HPDE6-E6E7 (cell line): ENCODE measurements at regions not wholly inside any gene's neighbourhood (a gene's known extent, or its start where the extent isn't known, plus 50 kb on each side); places are given as distances from the start of the nearest gene placed in this dataset.

Experiments
- DNase-seq: peaks from one replicate; pipeline ENCODE4 v3.0.0; 2011; ENCODE audit warnings: missing footprints; ENCODE audit errors: extremely low spot score

- no peak for DNase-seq
These were observed 315.0 kb upstream of the NR3C2 start for GRCh38 chr4:148757171-148757570.

DNA sequence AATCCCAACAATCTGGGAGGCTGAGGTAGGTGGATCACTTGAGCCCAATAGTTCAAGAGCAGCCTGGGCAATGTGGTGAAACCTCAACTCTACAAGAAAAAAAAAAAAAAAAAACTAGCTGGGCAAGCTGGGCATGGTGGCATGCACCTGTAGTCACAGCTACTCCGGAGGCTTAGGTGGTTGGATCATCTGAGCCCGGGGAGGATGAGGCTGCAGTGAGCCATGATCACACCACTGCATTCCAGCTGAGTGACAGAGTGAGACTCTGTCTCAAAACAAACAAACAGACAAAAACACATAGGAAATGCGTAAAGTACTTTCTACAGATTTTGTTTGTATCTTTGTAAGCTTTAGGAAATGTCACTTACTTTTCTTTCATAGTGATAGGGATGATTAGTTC, 307.2 kb upstream of the NR3C2 start:
- DNase-seq, result no peak

DNA sequence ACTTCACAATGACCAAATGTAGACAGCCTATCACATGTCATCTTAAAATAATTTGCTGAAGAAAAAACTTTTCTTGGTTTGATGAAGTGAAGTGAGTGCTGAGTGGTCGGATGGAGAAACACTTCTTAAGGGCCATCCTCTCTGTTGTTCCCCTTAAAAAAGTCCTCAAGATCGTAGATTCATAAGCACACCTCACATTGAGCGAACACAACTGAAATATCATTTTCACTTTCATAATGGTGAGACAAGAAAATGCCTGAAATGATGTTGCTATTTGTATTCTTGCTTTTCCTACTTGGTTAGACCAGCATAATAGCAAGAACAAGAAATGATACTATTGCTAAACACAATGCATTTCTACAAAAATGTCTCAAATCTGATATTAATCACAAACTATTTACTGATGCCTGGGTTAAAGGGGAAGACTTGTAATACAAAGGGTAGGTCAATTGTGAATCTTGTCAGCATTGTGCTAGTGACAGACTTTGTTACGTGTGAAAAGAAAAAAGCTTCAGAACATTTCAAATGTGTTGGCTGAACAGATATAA, 305.6 kb upstream of the NR3C2 start:
- no peak for DNase-seq

- peak; percentile 6 for DNase-seq
These were observed 298.5 kb upstream of the NR3C2 start for GRCh38 chr4:148740701-148741100.

GRCh38 chr4:148737061-148737770, 295.0 kb upstream of the NR3C2 start:
- DNase-seq, result no peak

DNA sequence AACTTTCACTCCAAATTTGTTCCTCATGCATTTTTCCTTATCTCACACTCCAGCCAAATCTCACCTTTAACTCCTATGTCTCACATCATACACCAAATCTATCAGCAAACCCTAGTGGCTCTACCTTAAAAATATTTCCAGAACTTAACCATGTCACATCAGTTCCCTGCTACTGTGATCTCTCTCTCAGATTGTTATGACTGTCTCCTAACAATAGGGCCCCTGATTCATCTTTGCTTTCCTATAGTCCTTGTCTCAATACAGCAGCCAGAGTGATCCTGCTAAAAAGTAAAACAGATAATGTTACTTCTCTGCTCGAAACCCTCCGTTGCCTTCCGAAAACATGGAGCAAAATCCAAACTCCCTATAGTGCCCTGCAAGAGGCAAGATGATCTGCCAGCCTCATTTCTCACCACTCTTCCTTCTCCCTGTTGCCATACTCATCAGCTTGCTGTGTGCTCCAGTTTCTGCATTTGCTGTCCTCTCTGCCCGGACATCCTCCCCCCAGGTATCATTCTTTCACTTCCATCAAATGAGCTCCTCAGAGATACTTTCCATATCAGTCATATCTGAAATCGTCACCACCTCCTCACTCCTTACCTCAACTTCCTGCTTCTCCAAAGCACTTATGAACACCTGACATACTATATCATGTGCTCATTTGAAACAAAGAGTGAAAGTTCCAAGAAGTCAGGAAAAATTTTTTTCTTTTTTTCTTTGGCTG, 293.4 kb upstream of the NR3C2 start:
- DNase-seq, result no peak

- DNase-seq, result no peak
These were observed 288.6 kb upstream of the NR3C2 start for GRCh38 chr4:148730766-148731165.

DNA sequence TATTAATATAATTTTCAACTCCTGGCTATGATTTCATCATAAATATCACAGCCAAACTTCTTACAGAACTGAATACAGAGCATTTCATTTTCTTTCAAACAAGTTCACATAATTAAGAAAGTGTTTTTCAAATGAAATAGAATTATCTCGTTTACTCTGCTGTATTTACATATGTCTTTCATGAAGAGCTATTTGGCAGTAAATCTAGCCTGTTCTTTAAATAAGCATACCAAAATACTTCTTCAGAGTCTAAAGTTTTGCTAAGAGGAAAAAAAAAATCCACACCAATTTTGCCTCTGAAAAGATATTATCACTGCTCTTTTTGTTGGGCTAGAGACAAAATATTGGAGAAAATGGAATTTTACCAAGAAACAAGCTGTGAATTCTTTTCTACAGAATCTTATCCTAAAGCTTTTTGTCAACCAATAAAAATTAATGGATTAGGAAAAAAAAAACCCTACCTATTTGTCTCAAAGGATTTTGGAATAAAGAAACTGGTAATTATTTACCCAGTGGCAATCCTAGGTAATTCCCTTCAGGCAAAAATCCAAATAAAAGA, 287.9 kb upstream of the NR3C2 start:
- no peak for DNase-seq

DNA sequence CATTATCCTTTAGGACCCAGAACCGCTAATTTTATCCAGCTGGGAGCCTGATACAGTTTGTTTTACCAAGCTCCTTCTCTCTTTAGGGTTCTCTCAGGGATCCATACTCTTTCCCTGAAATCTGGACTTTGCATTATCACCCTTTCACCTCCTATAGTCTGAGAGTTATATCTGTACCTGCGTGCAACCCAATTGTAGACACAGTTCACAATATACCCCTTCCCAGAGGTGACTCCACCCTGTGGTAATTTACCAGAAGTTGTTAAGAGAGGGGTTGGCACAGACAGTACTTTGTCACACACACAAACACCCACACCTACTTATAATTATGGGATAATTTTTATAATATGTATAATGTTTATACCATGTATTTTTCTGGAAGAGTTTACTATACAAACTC, 275.8 kb upstream of the NR3C2 start:
- DNase-seq, result no peak

DNA sequence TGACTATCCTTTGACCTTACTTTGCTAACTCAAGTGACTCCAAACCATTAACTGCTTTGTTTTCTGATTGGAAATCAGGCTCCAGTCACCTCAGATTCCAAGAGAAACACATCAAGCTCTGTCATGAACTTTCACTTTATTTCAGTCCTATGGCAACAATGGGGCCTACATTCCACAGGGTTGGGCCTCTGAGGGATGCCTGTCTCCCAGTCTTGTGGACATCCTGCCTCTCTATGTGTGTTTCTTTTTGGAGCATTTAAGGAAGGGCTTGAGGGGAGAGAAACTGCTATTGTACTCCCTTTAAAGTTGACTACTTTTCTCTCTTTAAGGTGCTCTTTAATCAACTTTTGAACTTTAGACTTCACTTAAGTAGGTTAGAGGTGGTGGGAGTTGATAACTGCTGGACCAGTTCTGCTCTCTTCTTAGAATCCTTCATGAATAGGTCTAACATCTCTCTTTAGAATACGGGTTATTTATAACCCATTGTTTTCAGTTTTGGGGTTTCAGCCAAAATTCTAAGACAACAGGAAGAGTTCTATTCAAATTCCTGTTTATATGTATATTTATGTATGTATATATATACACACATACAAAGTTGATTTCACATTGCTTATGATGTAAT, 274.3 kb upstream of the NR3C2 start:
- DNase-seq, result no peak

DNA sequence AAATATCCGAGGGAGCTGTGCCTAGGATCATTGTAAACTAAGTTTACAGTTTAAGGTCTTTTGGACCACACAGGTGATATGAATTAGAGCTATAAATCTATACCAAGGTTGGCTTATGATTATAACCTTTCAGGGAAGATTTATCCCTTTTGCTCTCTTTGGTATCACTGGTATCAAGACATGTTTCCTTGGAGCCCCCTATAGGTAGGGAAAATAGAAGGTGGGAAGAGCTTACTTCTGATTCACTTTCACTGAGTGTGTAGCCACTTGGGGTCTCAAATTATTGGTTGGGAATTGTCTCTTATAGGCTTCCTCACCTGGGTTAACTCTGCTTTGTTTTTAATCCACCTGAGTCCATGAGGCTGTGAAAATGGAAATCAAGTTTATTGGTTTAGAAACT, 262.1 kb upstream of the NR3C2 start:
- no peak for DNase-seq

DNA sequence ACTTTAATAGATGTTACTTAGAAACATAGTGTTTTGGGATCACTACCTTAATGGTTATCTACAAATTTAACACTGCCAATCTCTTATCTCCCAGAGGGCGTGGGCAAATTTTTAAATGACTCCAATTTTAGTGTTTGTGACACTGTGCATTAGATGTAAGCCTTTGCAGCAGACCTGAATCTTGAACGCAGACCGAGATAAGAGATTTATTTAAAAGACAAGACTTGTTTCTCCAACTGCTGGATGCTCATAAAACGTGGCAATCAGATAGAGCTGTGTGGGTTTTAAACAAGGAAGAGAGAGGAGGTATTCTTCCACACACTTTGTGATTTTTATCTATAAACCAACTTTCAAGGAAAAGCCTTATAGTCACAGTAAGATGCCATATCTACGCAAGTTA, 252.5 kb upstream of the NR3C2 start:
- DNase-seq, result no peak

DNA sequence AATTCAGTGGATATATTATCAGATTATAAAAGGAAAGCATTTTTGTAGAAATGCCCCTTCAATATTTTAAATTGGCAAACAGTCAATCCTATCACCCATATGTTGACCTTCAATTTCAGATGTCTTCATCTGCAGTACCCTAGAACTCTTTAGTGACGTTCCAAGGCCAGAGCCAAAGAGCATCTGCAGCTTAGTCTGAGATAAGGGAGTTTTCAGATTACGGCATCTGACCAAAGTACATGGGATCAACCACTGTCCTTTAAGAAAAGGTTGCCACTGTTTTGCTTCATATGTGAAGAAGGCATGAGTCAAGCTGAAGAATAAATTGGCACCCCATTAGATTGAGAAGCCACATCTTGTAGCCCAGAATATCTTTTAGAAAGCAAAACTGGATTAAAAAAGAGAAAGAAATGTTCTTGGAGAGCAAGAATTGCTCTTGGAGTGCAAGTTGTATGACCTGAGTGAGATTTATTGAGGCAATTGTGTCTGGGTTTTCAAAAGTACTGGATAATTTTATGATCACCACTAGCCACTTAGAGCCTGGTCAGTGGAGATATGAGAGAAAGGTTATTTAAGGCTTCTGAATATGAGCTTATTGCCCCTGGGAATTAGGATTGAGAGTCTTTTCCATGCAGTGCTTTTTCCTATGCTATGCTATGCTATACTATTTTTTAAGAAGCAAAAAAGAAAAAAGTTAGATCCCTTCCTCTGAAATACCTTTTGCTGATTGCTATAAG, 251.9 kb upstream of the NR3C2 start:
- DNase-seq, result no peak

DNA sequence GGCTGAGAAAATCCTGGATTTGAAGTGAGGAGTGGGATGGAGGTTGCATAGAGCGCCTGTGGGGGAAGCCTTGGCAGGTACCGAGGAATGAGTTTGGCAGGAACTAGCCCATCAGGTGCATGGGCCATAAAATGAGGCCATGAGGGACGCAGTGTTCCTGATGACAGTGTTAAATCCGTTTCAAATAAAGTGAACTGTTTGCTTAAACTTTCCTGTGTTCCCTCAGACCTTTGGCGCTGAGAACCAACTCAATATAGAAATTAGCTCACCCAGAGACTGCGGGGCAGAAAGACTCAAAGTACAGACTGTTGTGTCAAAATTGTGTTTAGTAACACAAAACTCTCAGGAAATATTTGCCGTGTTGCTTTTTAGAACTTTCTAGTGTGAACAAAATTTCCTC, 250.0 kb upstream of the NR3C2 start:
- no peak for DNase-seq

DNA sequence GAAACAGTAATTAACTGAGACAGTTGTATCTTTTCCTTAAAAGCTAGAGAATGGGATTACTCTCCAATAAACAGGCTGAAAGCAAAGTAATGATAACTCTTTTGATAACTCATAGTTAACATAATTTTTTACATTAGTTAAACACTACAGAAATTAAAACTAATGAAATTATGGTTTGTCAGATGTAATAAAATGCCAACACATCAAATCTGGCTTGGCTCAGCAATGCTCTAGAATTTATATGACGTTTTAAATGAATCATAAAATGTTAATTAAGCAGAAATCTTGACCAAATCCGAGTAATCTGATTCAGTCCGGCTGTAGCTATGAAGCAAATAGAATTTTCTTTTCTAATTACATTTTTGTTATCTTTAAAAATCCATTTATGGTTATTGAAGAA, 244.2 kb upstream of the NR3C2 start:
- no peak for DNase-seq

DNA sequence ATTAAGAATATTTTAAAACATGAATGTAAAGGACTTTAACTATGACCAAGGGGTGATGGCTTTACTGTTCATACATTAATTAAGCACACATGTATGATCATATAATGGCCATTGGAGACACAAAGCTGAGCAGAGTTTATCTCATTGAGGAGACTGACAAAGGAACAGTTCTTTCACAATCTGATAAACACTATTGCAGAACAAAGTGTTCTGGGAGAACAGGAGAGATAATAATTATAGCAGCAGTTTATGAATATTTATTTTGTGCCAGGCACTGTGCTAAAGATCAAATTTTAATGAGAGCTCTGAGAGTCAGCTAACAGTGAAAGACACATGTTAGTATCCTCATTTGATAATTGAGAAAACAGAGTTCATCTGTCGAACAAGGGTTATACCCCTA, 242.4 kb upstream of the NR3C2 start:
- no peak for DNase-seq

DNA sequence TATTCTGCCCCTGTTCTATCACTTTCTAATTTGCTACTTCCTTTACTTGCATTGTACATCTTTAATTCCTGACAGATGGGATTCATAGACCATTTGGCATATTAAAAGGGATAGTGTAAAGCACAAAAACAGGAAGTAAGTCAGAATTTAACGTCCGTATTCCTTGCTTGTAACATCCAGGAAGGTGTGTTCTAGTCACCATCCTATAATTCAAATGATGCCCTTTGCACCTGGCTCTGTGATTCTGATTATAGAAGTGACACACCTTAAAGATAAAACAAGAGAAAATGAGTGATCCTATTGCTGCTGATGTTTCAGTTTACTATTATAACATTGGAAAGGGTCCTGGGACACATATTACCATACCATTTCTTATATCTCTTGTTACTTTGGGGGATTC, 238.7 kb upstream of the NR3C2 start:
- DNase-seq, result no peak

DNA sequence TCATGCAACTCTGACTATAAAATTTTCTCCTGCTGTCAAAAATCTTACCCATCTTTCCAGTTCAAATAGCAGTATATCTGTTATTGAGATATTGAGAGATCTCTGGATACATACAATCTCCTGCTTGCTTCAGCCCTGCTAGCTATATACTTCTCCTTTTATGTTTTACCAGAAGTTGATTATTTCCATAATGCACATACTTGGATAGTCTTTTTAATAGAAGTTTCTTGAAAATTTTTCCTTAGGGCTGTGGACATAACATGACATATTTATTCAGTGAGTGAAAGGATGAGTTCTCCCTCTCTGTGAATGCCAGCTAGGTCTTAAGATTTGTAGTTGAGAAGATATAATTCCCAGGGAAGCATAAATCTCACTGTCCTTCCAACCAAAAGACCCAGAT, 234.1 kb upstream of the NR3C2 start:
- no peak for DNase-seq

GRCh38 chr4:148674876-148675275, 232.7 kb upstream of the NR3C2 start:
- no peak for DNase-seq

GRCh38 chr4:148664636-148665035, 222.4 kb upstream of the NR3C2 start:
- no peak for DNase-seq

- no peak for DNase-seq
These were observed 211.9 kb upstream of the NR3C2 start for GRCh38 chr4:148654131-148654530.

GRCh38 chr4:148653681-148654080, 211.5 kb upstream of the NR3C2 start:
- DNase-seq, result no peak
